ENCODE measurements at regions not wholly inside any gene's neighbourhood (a gene's known extent, or its start where the extent isn't known, plus 50 kb on each side); places are given as distances from the start of the nearest gene placed in this dataset.

- TF ChIP-seq CTCF (IDR thresholded peaks at IDR 0.05) (no peak), POLR2A (IDR thresholded peaks at IDR 0.05) (no peak)
These were observed 126.2 kb downstream of the KCNRG start for GRCh38 chr13:50141375-50141975.

Measured in lower leg skin (tissue), 3 donors.